H9 (cell line): ENCODE measurements at regions not wholly inside any gene's neighbourhood (a gene's known extent, or its start where the extent isn't known, plus 50 kb on each side); places are given as distances from the start of the nearest gene placed in this dataset.

Experiments
- DNase-seq: peaks from one replicate; pipeline ENCODE4 v3.0.0-alpha.2; 2017
- H2AFZ ChIP-seq: one replicate; pipeline ENCODE4 v1.6.1; 2013; ENCODE audit warnings: mild to moderate bottlenecking, low read length, control low read depth, moderate library complexity
- H2AK5ac ChIP-seq: 2 replicates; pipeline ENCODE4 v1.6.1; 2013; ENCODE audit warnings: low read length, control low read depth, mixed read lengths; ENCODE audit not compliant: insufficient read length
- H2BK120ac ChIP-seq: one replicate; pipeline ENCODE4 v1.6.1; 2013; ENCODE audit warnings: low read depth, mild to moderate bottlenecking, low read length, control low read depth, inconsistent platforms; ENCODE audit not compliant: poor library complexity, severe bottlenecking
- H2BK12ac ChIP-seq: 2 replicates; pipeline ENCODE4 v1.6.1; 2013; ENCODE audit warnings: low read length, control low read depth, mixed read lengths, low read depth; ENCODE audit not compliant: insufficient read length
- H2BK15ac ChIP-seq: 2 replicates; pipeline ENCODE4 v1.6.1; 2013; ENCODE audit warnings: low read depth, low read length, control low read depth
- H2BK20ac ChIP-seq: one replicate; pipeline ENCODE4 v1.6.1; 2013; ENCODE audit warnings: low read depth, mild to moderate bottlenecking, low read length, control low read depth, inconsistent platforms; ENCODE audit not compliant: poor library complexity, severe bottlenecking
- H2BK5ac ChIP-seq: 2 replicates; pipeline ENCODE4 v1.6.1; 2013; ENCODE audit warnings: low read length, control low read depth, mixed read lengths; ENCODE audit not compliant: insufficient read length
- H3K14ac ChIP-seq: 2 replicates; pipeline ENCODE4 v1.6.1; 2013; ENCODE audit warnings: low read length, control low read depth; ENCODE audit not compliant: insufficient read depth
- H3K18ac ChIP-seq: 2 replicates; pipeline ENCODE4 v1.6.1; 2013; ENCODE audit warnings: low read depth, mild to moderate bottlenecking, mixed read lengths, low read length, control low read depth; ENCODE audit not compliant: insufficient read length
- H3K23ac ChIP-seq: 2 replicates; pipeline ENCODE4 v1.6.1; 2013; ENCODE audit warnings: low read length, control low read depth, mixed read lengths, low read depth; ENCODE audit not compliant: insufficient read length
- H3K23me2 ChIP-seq: 2 replicates; pipeline ENCODE4 v1.6.1; 2013; ENCODE audit warnings: low read depth, mild to moderate bottlenecking, mixed read lengths, low read length, control low read depth; ENCODE audit not compliant: insufficient read length, poor library complexity, severe bottlenecking
- H3K27ac ChIP-seq: 2 replicates; pipeline ENCODE4 v1.5.1; 2013; ENCODE audit warnings: low read length, control low read depth, mixed read lengths, low read depth; ENCODE audit not compliant: insufficient read length
- H3K27me3 ChIP-seq: 2 replicates; pipeline ENCODE4 v1.6.1; 2013; ENCODE audit warnings: low read length, control low read depth, inconsistent platforms; ENCODE audit not compliant: insufficient read depth
- H3K4ac ChIP-seq: 2 replicates; pipeline ENCODE4 v1.6.1; 2013; ENCODE audit warnings: low read depth, mild to moderate bottlenecking, control low read depth, inconsistent platforms, low read length, moderate library complexity
- H3K4me1 ChIP-seq: 2 replicates; pipeline ENCODE4 v1.6.1; 2013; ENCODE audit warnings: low read length, control low read depth, inconsistent platforms; ENCODE audit not compliant: insufficient read depth
- H3K4me2 ChIP-seq: 2 replicates; pipeline ENCODE4 v1.6.1; 2013; ENCODE audit warnings: low read length, control low read depth, mixed read lengths; ENCODE audit not compliant: insufficient read length, insufficient read depth
- H3K56ac ChIP-seq: 2 replicates; pipeline ENCODE4 v1.6.1; 2013; ENCODE audit warnings: low read depth, mild to moderate bottlenecking, mixed read lengths, low read length, control low read depth; ENCODE audit not compliant: insufficient read length
- H3K79me1 ChIP-seq: 2 replicates; pipeline ENCODE4 v1.6.1; 2013; ENCODE audit warnings: low read depth, mild to moderate bottlenecking, moderate library complexity, low read length, control low read depth, inconsistent platforms; ENCODE audit not compliant: insufficient read depth, poor library complexity, severe bottlenecking
- H3K79me2 ChIP-seq: 2 replicates; pipeline ENCODE4 v1.6.1; 2013; ENCODE audit warnings: low read length, control low read depth, inconsistent platforms; ENCODE audit not compliant: insufficient read depth
- H3K9ac ChIP-seq: 2 replicates; pipeline ENCODE4 v1.6.1; 2013; ENCODE audit warnings: low read length, control low read depth, mixed read lengths; ENCODE audit not compliant: insufficient read length; ENCODE audit errors: extremely low read depth
- H3K9me3 ChIP-seq: one replicate; pipeline ENCODE4 v1.6.1; 2013; ENCODE audit warnings: low read depth, low read length, inconsistent platforms; ENCODE audit not compliant: control insufficient read depth
- H3T11ph ChIP-seq: one replicate; pipeline ENCODE4 v1.6.1; 2013; ENCODE audit warnings: mild to moderate bottlenecking, low read length, control low read depth, inconsistent platforms
- H4K20me1 ChIP-seq: one replicate; pipeline ENCODE4 v1.6.1; 2013; ENCODE audit not compliant: control insufficient read depth, insufficient read length, insufficient read depth
- H4K5ac ChIP-seq: 2 replicates; pipeline ENCODE4 v1.6.1; 2013; ENCODE audit warnings: low read depth, mild to moderate bottlenecking, mixed read lengths, low read length, control low read depth; ENCODE audit not compliant: insufficient read length
- H4K8ac ChIP-seq: replicated peaks from 2 replicates; pipeline ENCODE4 v1.6.1; 2013; ENCODE audit warnings: low read length, control low read depth, mixed read lengths, low read depth; ENCODE audit not compliant: insufficient read length
- H4K91ac ChIP-seq: 2 replicates; pipeline ENCODE4 v1.6.1; 2013; ENCODE audit warnings: low read depth, mild to moderate bottlenecking, moderate library complexity, mixed read lengths, low read length, control low read depth; ENCODE audit not compliant: insufficient read length
- H3K27ac Mint-ChIP-seq, 3 experiments: 2 replicates in 2 of 3; 3 replicates in 1 of 3; pipeline ENCODE4 v1.8.0; 2020 to 2021; ENCODE audit warnings: mixed read lengths in 3 of 3, mild to moderate bottlenecking in 1 of 3, moderate library complexity in 1 of 3
- H3K27me3 Mint-ChIP-seq: 2 replicates; pipeline ENCODE4 v1.8.0; 2021; ENCODE audit warnings: low read depth, mild to moderate bottlenecking, moderate library complexity, mixed read lengths
- H3K36me3 Mint-ChIP-seq, 3 experiments: 2 replicates in 2 of 3; 3 replicates in 1 of 3; pipeline ENCODE4 v1.8.0; 2020 to 2021; ENCODE audit warnings: low read depth in 3 of 3, mixed read lengths in 3 of 3; ENCODE audit not compliant: insufficient read depth in 1 of 3
- H3K4me1 Mint-ChIP-seq, 2 experiments: 2 replicates each; pipeline ENCODE4 v1.8.0; 2020; ENCODE audit warnings: mixed read lengths in 2 of 2
- H3K4me3 Mint-ChIP-seq, 2 experiments: 2 replicates in 1 of 2; 3 replicates in 1 of 2; pipeline ENCODE4 v1.8.0; 2020 to 2021; ENCODE audit warnings: mild to moderate bottlenecking in 2 of 2, mixed read lengths in 2 of 2, moderate library complexity in 1 of 2
- H3K9me3 Mint-ChIP-seq, 2 experiments: 2 replicates in 1 of 2; 3 replicates in 1 of 2; pipeline ENCODE4 v1.8.0; 2020; ENCODE audit warnings: mild to moderate bottlenecking in 2 of 2, mixed read lengths in 2 of 2, moderate library complexity in 1 of 2
- CTCF ChIP-seq: fragments of 200-600 bp; sonication (generic); conservative IDR thresholded peaks from 3 replicates; pipeline ENCODE4 v1.8.0; 2021; ENCODE audit warnings: antibody characterized with exemption, mild to moderate bottlenecking
- WGBS: extraction: QIAGEN DNeasy Blood & Tissue Kit; methylation state at CpG from one replicate; pipeline ENCODE4 v1.1.7; 2013; ENCODE audit warnings: missing lambda C conversion rate, low lambda C conversion rate, mixed read lengths; ENCODE audit not compliant: insufficient read length; ENCODE audit errors: extremely low coverage; 5-methylcytosine and 5-hydroxymethylcytosine counted together

- Histone ChIP-seq H2AK5ac (no peak overlapping the region), H3K23ac (no peak overlapping the region), H2AFZ (no peak overlapping the region), H3K56ac (no peak overlapping the region), H3K4ac (no peak overlapping the region), H2BK120ac (no peak overlapping the region), H3K79me1 (no peaks in the 10 kb centered on the region), H3K27me3 (no peaks in the 10 kb centered on the region), H2BK5ac (no peak overlapping the region), H3K4me1 (no peaks in the 10 kb centered on the region; the same call in 1 of the 2 replicates), H2BK15ac (no peak overlapping the region), H3K79me2 (no peaks in the 10 kb centered on the region), H2BK20ac (no peak overlapping the region), H4K20me1 (no peaks in the 10 kb centered on the region), H3K9me3 (no peaks in the 10 kb centered on the region), H4K91ac (no peak overlapping the region), H2BK12ac (no peak overlapping the region), H3K4me2 (no peak overlapping the region), H3K14ac (no peak overlapping the region), H3K18ac (no peak overlapping the region), H4K8ac (no peak overlapping the region), H3T11ph (no peak overlapping the region), H3K27ac (no peak overlapping the region), H3K23me2 (no peaks in the 10 kb centered on the region), H4K5ac (no peak overlapping the region), H3K9ac (no peak overlapping the region)
- WGBS, result no CpG with 5 or more reads among the region's 4 CpGs
- no peak overlapping the region for H3K4me3 Mint-ChIP-seq
- H3K9me3 Mint-ChIP-seq, result no peaks in the 10 kb centered on the region
- no peaks in the 10 kb centered on the region for H3K4me1 Mint-ChIP-seq
- no peaks in the 10 kb centered on the region for H3K36me3 Mint-ChIP-seq
- DNase-seq, result no peak
- no peaks in the 10 kb centered on the region for H3K27me3 Mint-ChIP-seq
- no peak overlapping the region for H3K27ac Mint-ChIP-seq
- TF ChIP-seq CTCF, result peak; percentile 61
Measured at GRCh38 chr11:29328961-29329441, 687.8 kb downstream of the KCNA4 start.
